Limb (tissue), 2 donors: ENCODE measurements at regions not wholly inside any gene's neighbourhood (a gene's known extent, or its start where the extent isn't known, plus 50 kb on each side); places are given as distances from the start of the nearest gene placed in this dataset.

Experiments used
- DNase-seq, 2 donors: peaks; one replicate each; pipeline ENCODE4 v3.0.0-alpha.2; 2016; ENCODE audit errors: extremely low spot score in 2 of 2

- DNase-seq, result no peak
Observed at GRCh38 chr4:32203340-32203739, 1483.2 kb downstream of the PCDH7 start.

GRCh38 chr4:32206756-32207155, 1486.6 kb downstream of the PCDH7 start:
- DNase-seq, result no peak

GRCh38 chr4:32207456-32207855, 1487.3 kb downstream of the PCDH7 start:
- DNase-seq, result no peak

- no peak for DNase-seq
Observed at GRCh38 chr4:32215277-32215676, 1495.1 kb downstream of the PCDH7 start.

DNA sequence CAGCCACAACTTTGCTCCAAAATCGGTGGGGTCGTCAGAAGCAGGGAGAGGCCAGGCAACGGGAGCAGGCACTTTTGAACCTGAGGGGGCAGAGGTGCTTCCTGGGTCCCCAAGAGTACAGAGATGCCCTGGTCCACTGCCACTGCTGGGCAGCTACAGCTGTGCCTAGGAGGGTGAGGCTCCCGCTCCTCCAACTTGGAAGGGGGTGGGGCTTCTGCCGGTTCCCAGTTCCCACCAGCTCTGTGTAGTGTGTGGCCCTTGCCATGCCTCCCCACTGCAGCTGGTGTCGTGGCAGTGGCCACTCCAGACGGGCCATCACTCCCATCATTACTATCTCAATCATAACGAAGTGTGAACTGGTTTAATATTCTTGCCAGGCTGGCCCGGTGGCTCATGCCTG, 1496.3 kb downstream of the PCDH7 start:
- DNase-seq, result no peak

DNA sequence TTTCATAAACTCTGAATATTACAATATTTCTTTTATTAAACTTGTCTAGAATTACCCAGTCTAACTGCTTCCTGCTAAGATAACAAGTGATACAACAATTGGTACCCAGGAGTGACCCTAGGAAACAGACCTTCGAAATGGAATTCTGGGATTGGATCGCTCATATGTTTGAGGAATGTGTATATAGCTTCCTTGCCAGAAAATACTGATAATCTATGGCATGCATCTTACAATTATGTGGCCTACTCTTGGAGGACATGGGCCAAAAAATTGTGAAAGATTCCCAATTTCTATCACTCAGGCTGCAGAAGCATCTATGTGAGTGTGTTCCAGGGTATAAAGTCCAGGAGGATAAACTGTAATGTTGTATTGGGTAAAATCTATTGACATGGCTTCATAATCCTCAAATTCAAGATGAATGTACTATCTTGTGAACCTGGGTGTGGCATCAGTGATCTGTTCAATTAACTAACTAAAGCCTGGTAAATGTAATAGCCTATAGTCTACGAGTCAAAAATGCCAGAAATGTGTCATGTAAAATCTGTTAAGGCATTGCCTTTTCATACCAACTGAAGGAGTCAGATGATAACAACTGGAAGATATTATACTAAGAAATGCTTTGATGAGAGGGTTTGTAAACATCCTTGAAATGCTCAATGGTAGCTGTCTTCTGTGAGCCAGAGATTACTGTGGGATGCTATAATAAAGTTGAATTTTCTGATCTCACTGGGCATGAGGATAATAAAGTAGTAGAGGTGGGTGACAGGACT, 1499.3 kb downstream of the PCDH7 start:
- no peak for DNase-seq

DNA sequence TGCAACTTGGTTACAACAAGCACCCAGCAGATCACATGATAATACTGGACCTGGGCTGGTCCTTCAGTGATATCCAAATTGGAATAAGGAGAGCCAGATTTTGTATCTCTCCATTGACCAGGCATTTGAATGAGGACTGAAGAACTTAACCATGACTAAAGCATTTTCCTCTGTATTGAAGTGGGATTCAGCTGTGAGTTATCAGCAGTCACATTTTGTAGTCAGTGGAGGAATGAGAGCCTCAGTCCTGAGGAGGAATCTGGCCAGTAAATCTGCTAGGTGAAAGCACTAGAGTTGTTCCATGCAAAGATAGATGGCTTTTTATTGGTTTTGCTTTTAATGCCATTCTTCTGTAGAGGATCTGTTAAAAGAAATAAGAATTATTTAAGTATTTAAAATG, 1506.0 kb downstream of the PCDH7 start:
- DNase-seq, result no peak

DNA sequence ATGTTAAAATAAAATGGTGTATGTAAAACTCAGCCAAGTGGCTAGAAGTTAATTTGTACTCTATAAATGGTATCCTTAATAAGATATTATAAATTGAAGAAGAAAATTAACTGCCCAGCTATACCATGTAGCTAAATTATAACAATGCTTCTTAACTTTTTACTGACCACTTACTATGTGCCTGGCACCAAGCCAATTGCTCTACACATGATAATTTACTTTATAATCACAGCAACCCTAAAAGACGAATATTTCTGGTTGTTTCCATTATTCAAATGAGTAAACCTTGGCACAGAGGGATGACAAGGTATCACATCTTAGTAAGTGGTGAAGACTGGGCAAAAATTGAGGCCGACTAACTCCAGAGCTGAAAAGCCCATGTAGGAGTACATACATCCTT, 1506.6 kb downstream of the PCDH7 start:
- no peak for DNase-seq

GRCh38 chr4:32243926-32244325, 1523.8 kb downstream of the PCDH7 start:
- DNase-seq, result no peak

GRCh38 chr4:32249040-32249439, 1528.9 kb downstream of the PCDH7 start:
- no peak for DNase-seq

DNA sequence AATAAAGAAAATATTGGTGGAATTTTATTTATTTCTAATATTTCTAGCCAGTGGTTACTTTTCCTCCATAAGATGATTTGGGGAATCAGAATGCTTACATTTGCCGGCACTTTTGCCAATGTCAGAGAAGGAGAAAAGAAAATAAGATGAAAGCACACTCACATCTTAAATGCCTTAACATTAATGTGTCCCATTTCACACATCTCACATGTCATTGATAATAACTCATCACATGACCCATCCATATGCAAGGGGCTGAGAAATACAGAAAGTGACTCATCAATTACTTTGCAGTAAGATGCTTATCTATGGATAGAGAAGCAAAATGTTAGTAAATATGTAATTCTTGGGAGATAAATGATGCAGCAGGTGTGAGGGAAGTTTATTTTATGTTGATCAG, 1531.0 kb downstream of the PCDH7 start:
- no peak for DNase-seq

GRCh38 chr4:32251926-32252325, 1531.8 kb downstream of the PCDH7 start:
- no peak for DNase-seq

GRCh38 chr4:32254216-32254615, 1534.0 kb downstream of the PCDH7 start:
- no peak for DNase-seq

DNA sequence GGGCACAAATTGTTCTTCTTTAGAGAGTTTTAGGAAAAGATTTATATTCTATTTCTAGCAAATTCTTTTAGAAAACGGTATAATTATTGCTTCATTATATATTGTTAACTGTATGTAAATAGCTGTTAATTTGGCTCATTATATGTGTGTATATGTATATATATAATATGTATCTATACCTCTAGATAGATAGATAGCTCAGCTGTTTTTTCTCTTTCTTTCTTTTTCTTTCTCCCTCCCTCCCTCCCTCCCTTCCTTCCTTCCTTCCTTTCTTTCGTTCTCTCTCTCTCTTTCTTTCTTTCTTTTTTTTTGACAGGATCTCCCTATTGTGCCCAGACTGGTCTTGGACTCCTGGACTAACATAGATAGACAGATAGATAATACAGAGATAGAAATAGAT, 1538.8 kb downstream of the PCDH7 start:
- DNase-seq, result no peak

- no peak for DNase-seq
Observed at GRCh38 chr4:32261196-32261595, 1541.0 kb downstream of the PCDH7 start.

DNA sequence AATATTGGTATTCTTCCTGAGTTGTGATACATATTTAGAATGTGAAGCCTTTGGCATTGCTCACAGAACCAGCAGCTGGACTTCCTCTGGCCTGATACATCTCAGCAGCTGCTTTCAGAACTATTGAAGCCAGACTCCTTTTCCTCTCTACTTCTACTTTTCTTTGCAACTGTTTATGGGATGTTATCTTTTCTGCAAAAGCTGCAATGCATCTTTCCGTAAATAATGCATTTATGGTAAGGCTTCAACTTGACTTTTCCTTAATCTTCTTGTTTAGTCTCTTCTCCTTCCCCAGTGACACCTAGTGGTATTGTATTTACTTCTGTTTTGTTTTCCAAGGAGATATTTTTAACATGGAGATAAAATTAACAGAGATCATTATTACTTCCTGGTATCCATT, 1548.7 kb downstream of the PCDH7 start:
- peak in 1 of 2 donors; percentile 30 for DNase-seq

DNA sequence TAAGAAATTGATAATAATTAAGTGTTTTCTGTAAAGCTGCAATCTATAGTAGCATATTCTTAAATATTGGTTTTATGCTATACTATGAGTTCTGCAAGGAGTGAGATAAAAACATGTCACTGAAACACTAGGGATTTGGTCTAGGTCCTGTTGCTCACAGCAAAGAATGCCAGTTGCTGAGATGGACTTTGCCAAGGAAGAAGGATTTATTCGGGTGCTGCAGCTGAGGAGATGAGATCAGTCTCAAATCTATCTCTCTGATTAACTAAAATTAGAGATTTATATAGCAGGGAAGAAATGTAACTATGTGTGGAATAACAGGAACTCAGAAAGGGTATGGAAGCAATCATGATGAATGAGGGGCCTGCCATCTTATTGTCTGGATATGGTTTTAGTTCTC, 1569.9 kb downstream of the PCDH7 start:
- DNase-seq, result no peak

GRCh38 chr4:32318926-32319325, 1598.8 kb downstream of the PCDH7 start:
- no peak for DNase-seq

DNA sequence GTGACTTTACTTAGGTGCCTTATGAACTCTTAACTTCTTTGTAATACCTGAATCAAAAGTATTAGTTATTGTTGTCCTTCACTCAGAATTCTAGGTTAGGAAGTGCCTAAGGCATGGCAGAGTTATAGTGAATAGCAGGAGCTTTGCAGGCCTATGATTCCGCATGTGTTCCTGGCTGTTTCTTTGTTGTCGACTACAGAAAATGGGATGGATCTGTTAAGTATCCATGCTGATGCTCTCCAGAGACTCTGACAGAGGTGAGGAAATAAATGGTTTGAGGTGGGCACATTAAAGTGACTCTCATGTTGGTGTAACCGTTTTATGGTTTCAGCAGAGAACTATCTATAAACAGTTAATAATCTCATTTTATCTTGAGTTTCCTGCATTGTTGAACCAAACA, 1601.3 kb downstream of the PCDH7 start:
- no peak for DNase-seq

DNA sequence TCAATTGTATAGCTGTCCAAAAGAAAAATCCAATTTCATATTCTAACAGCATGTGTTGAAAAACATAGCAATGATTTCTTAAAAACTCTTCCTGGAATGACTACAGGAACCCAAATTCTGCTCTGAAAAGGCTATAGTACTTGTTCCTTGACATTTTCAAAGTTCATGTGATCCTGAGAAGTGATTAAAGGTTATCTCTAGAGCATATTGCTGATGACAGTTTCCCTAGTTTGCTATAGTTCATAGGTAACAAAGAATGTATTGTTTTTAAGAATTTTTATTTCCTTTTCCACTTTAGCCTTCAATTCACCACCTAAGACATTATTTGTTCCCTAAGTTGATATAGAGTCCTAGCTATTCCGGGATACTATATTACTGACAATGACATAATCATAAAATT, 1614.6 kb downstream of the PCDH7 start:
- no peak for DNase-seq

DNA sequence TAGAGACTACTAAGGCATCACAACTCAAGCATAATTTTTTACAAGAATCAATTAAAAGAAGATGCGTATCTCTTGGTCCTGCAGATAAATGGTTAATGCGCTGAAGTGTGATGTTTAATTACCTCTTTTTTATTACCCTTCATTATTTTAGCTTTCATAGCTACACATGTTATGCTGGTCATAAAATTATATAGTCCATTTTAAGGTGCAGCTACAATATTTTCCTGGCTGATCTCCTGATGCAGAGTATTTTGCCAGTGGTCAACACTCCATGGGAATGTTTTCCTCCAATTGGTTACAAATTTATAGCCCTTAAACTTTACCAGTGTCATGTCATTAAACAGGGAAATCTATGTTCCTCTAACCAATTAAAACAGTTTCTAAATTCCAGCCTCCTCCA, 1617.2 kb downstream of the PCDH7 start:
- DNase-seq, result no peak

DNA sequence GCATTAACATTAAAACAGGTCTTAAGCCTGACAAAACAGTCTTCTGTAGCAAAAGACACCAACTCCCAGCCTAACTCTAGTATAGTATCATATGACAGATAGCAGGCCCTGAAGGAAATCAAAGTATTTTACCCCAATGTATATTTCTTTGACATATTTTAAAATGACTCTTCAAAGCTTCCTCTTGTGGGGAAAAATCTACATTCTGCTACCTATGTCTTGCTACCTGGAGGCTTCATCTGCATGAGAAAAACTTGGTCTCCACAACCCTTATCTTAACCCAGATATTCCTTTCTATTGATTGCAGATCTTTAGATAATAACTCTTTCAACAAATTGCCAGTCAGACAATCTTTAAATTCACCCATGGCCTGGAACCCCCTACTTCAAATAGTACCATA, 1620.4 kb downstream of the PCDH7 start:
- no peak for DNase-seq

DNA sequence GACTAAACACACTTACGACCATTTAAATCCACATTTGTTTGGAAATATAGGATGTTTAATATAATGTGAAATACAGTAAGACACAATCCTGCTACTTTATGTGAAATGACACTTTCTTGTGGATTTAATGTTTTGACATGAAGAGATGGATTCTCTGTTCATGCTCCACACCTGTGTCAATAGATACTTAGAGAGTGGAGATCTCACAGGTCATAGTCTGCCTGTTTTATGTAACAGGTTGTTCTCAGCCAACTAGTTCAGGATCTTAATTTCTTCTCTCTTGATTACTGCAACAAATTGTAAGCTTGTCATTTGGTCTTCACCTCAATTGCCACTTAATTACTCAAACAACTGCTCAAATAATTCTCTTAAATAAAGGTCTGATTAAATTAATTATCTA, 1621.2 kb downstream of the PCDH7 start:
- no peak for DNase-seq

DNA sequence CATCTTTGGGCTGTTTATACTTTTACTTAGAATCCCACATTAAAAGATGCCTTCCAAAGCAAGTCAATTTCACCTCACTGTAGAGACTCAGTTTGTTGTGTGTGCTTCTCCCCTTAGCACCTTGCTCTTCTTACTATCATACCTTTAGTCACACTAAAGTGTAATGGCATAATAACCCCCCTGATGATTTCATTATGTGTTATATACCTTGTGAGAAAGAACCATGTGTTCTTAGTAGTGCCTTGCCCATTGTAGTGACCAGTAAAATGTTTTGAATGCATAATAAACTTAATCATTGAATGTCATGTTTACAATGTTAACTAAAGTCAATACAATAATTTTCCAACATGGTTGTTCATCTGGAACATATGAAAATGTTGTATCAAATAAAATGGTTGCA, 1621.9 kb downstream of the PCDH7 start:
- DNase-seq, result no peak
